H9 (cell line): ENCODE measurements at regions not wholly inside any gene's neighbourhood (a gene's known extent, or its start where the extent isn't known, plus 50 kb on each side); places are given as distances from the start of the nearest gene placed in this dataset.

Experiments
- DNase-seq: peaks from one replicate; pipeline ENCODE4 v3.0.0-alpha.2; 2017
- H2AFZ ChIP-seq: one replicate; pipeline ENCODE4 v1.6.1; 2013; ENCODE audit warnings: mild to moderate bottlenecking, low read length, control low read depth, moderate library complexity
- H2AK5ac ChIP-seq: 2 replicates; pipeline ENCODE4 v1.6.1; 2013; ENCODE audit warnings: low read length, control low read depth, mixed read lengths; ENCODE audit not compliant: insufficient read length
- H2BK120ac ChIP-seq: one replicate; pipeline ENCODE4 v1.6.1; 2013; ENCODE audit warnings: low read depth, mild to moderate bottlenecking, low read length, control low read depth, inconsistent platforms; ENCODE audit not compliant: poor library complexity, severe bottlenecking
- H2BK12ac ChIP-seq: 2 replicates; pipeline ENCODE4 v1.6.1; 2013; ENCODE audit warnings: low read length, control low read depth, mixed read lengths, low read depth; ENCODE audit not compliant: insufficient read length
- H2BK15ac ChIP-seq: 2 replicates; pipeline ENCODE4 v1.6.1; 2013; ENCODE audit warnings: low read depth, low read length, control low read depth
- H2BK20ac ChIP-seq: one replicate; pipeline ENCODE4 v1.6.1; 2013; ENCODE audit warnings: low read depth, mild to moderate bottlenecking, low read length, control low read depth, inconsistent platforms; ENCODE audit not compliant: poor library complexity, severe bottlenecking
- H2BK5ac ChIP-seq: 2 replicates; pipeline ENCODE4 v1.6.1; 2013; ENCODE audit warnings: low read length, control low read depth, mixed read lengths; ENCODE audit not compliant: insufficient read length
- H3K14ac ChIP-seq: 2 replicates; pipeline ENCODE4 v1.6.1; 2013; ENCODE audit warnings: low read length, control low read depth; ENCODE audit not compliant: insufficient read depth
- H3K18ac ChIP-seq: 2 replicates; pipeline ENCODE4 v1.6.1; 2013; ENCODE audit warnings: low read depth, mild to moderate bottlenecking, mixed read lengths, low read length, control low read depth; ENCODE audit not compliant: insufficient read length
- H3K23ac ChIP-seq: 2 replicates; pipeline ENCODE4 v1.6.1; 2013; ENCODE audit warnings: low read length, control low read depth, mixed read lengths, low read depth; ENCODE audit not compliant: insufficient read length
- H3K23me2 ChIP-seq: 2 replicates; pipeline ENCODE4 v1.6.1; 2013; ENCODE audit warnings: low read depth, mild to moderate bottlenecking, mixed read lengths, low read length, control low read depth; ENCODE audit not compliant: insufficient read length, poor library complexity, severe bottlenecking
- H3K27ac ChIP-seq: 2 replicates; pipeline ENCODE4 v1.5.1; 2013; ENCODE audit warnings: low read length, control low read depth, mixed read lengths, low read depth; ENCODE audit not compliant: insufficient read length
- H3K27me3 ChIP-seq: 2 replicates; pipeline ENCODE4 v1.6.1; 2013; ENCODE audit warnings: low read length, control low read depth, inconsistent platforms; ENCODE audit not compliant: insufficient read depth
- H3K4ac ChIP-seq: 2 replicates; pipeline ENCODE4 v1.6.1; 2013; ENCODE audit warnings: low read depth, mild to moderate bottlenecking, control low read depth, inconsistent platforms, low read length, moderate library complexity
- H3K4me1 ChIP-seq: 2 replicates; pipeline ENCODE4 v1.6.1; 2013; ENCODE audit warnings: low read length, control low read depth, inconsistent platforms; ENCODE audit not compliant: insufficient read depth
- H3K4me2 ChIP-seq: 2 replicates; pipeline ENCODE4 v1.6.1; 2013; ENCODE audit warnings: low read length, control low read depth, mixed read lengths; ENCODE audit not compliant: insufficient read length, insufficient read depth
- H3K56ac ChIP-seq: 2 replicates; pipeline ENCODE4 v1.6.1; 2013; ENCODE audit warnings: low read depth, mild to moderate bottlenecking, mixed read lengths, low read length, control low read depth; ENCODE audit not compliant: insufficient read length
- H3K79me1 ChIP-seq: 2 replicates; pipeline ENCODE4 v1.6.1; 2013; ENCODE audit warnings: low read depth, mild to moderate bottlenecking, moderate library complexity, low read length, control low read depth, inconsistent platforms; ENCODE audit not compliant: insufficient read depth, poor library complexity, severe bottlenecking
- H3K79me2 ChIP-seq: 2 replicates; pipeline ENCODE4 v1.6.1; 2013; ENCODE audit warnings: low read length, control low read depth, inconsistent platforms; ENCODE audit not compliant: insufficient read depth
- H3K9ac ChIP-seq: 2 replicates; pipeline ENCODE4 v1.6.1; 2013; ENCODE audit warnings: low read length, control low read depth, mixed read lengths; ENCODE audit not compliant: insufficient read length; ENCODE audit errors: extremely low read depth
- H3K9me3 ChIP-seq: one replicate; pipeline ENCODE4 v1.6.1; 2013; ENCODE audit warnings: low read depth, low read length, inconsistent platforms; ENCODE audit not compliant: control insufficient read depth
- H3T11ph ChIP-seq: one replicate; pipeline ENCODE4 v1.6.1; 2013; ENCODE audit warnings: mild to moderate bottlenecking, low read length, control low read depth, inconsistent platforms
- H4K20me1 ChIP-seq: one replicate; pipeline ENCODE4 v1.6.1; 2013; ENCODE audit not compliant: control insufficient read depth, insufficient read length, insufficient read depth
- H4K5ac ChIP-seq: 2 replicates; pipeline ENCODE4 v1.6.1; 2013; ENCODE audit warnings: low read depth, mild to moderate bottlenecking, mixed read lengths, low read length, control low read depth; ENCODE audit not compliant: insufficient read length
- H4K8ac ChIP-seq: replicated peaks from 2 replicates; pipeline ENCODE4 v1.6.1; 2013; ENCODE audit warnings: low read length, control low read depth, mixed read lengths, low read depth; ENCODE audit not compliant: insufficient read length
- H4K91ac ChIP-seq: 2 replicates; pipeline ENCODE4 v1.6.1; 2013; ENCODE audit warnings: low read depth, mild to moderate bottlenecking, moderate library complexity, mixed read lengths, low read length, control low read depth; ENCODE audit not compliant: insufficient read length
- H3K27ac Mint-ChIP-seq, 3 experiments: 2 replicates in 2 of 3; 3 replicates in 1 of 3; pipeline ENCODE4 v1.8.0; 2020 to 2021; ENCODE audit warnings: mixed read lengths in 3 of 3, mild to moderate bottlenecking in 1 of 3, moderate library complexity in 1 of 3
- H3K27me3 Mint-ChIP-seq: 2 replicates; pipeline ENCODE4 v1.8.0; 2021; ENCODE audit warnings: low read depth, mild to moderate bottlenecking, moderate library complexity, mixed read lengths
- H3K36me3 Mint-ChIP-seq, 3 experiments: 2 replicates in 2 of 3; 3 replicates in 1 of 3; pipeline ENCODE4 v1.8.0; 2020 to 2021; ENCODE audit warnings: low read depth in 3 of 3, mixed read lengths in 3 of 3; ENCODE audit not compliant: insufficient read depth in 1 of 3
- H3K4me1 Mint-ChIP-seq, 2 experiments: 2 replicates each; pipeline ENCODE4 v1.8.0; 2020; ENCODE audit warnings: mixed read lengths in 2 of 2
- H3K4me3 Mint-ChIP-seq, 2 experiments: 2 replicates in 1 of 2; 3 replicates in 1 of 2; pipeline ENCODE4 v1.8.0; 2020 to 2021; ENCODE audit warnings: mild to moderate bottlenecking in 2 of 2, mixed read lengths in 2 of 2, moderate library complexity in 1 of 2
- H3K9me3 Mint-ChIP-seq, 2 experiments: 2 replicates in 1 of 2; 3 replicates in 1 of 2; pipeline ENCODE4 v1.8.0; 2020; ENCODE audit warnings: mild to moderate bottlenecking in 2 of 2, mixed read lengths in 2 of 2, moderate library complexity in 1 of 2
- WGBS: extraction: QIAGEN DNeasy Blood & Tissue Kit; methylation state at CpG from one replicate; pipeline ENCODE4 v1.1.7; 2013; ENCODE audit warnings: missing lambda C conversion rate, low lambda C conversion rate, mixed read lengths; ENCODE audit not compliant: insufficient read length; ENCODE audit errors: extremely low coverage; 5-methylcytosine and 5-hydroxymethylcytosine counted together
- TF ChIP-seq, protein P1 (sequence below): fragments of 200-600 bp; sonication (generic); conservative IDR thresholded peaks from 3 replicates; pipeline ENCODE4 v1.8.0; 2021; ENCODE audit warnings: antibody characterized with exemption, mild to moderate bottlenecking

DNA sequence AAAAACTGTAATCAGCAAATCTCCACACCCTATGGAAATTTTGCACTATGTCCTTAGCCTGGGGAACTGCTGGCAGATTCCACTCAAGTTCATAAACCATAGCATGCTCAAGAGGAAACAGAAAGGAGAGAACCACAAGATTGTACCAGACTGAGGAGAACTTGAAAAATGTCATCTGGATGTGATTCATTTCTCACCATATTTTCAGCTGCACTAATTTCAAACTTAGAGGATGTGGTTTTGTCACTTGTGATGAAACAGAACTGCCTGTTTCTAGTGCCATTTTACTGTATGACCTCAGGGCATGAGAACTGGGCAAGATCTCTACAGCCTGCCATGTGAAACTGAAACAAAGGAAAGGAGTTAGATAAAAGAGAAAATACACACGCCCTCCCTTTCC is 1493.1 kb upstream of the FLRT2 start:
- H2BK15ac ChIP-seq, result no peak overlapping the region
- Mint-ChIP-seq H3K36me3 (no peaks in the 10 kb centered on the region), H3K4me3 (no peak overlapping the region), H3K9me3 (no peaks in the 10 kb centered on the region), H3K27ac (no peak overlapping the region), H3K4me1 (peaks cover 0 to 4% of the 10 kb centered on the region in 2 experiments; a peak in 1 of 4 replicates), H3K27me3 (no peaks in the 10 kb centered on the region)
- TF ChIP-seq, protein P1, sequence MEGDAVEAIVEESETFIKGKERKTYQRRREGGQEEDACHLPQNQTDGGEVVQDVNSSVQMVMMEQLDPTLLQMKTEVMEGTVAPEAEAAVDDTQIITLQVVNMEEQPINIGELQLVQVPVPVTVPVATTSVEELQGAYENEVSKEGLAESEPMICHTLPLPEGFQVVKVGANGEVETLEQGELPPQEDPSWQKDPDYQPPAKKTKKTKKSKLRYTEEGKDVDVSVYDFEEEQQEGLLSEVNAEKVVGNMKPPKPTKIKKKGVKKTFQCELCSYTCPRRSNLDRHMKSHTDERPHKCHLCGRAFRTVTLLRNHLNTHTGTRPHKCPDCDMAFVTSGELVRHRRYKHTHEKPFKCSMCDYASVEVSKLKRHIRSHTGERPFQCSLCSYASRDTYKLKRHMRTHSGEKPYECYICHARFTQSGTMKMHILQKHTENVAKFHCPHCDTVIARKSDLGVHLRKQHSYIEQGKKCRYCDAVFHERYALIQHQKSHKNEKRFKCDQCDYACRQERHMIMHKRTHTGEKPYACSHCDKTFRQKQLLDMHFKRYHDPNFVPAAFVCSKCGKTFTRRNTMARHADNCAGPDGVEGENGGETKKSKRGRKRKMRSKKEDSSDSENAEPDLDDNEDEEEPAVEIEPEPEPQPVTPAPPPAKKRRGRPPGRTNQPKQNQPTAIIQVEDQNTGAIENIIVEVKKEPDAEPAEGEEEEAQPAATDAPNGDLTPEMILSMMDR, result no peak
- no peaks in the 10 kb centered on the region for H4K20me1 ChIP-seq
- H3K27ac ChIP-seq, result no peak overlapping the region
- no peak overlapping the region for H3K18ac ChIP-seq
- no peak overlapping the region for H3K9ac ChIP-seq
- H3K9me3 ChIP-seq, result no peaks in the 10 kb centered on the region
- H4K5ac ChIP-seq, result no peak overlapping the region
- H2AK5ac ChIP-seq, result no peak overlapping the region
- no peak overlapping the region for H3K23ac ChIP-seq
- H2BK20ac ChIP-seq, result no peak overlapping the region
- H4K8ac ChIP-seq, result no peak overlapping the region
- H3K79me1 ChIP-seq, result no peaks in the 10 kb centered on the region
- no peaks in the 10 kb centered on the region for H3K23me2 ChIP-seq
- H4K91ac ChIP-seq, result no peak overlapping the region
- H3K14ac ChIP-seq, result no peak overlapping the region
- H3K27me3 ChIP-seq, result no peaks in the 10 kb centered on the region
- no peak overlapping the region for H3K4ac ChIP-seq
- no CpG with 5 or more reads among the region's 1 CpG for WGBS
- no peak for DNase-seq
- H2AFZ ChIP-seq, result no peak overlapping the region
- H3K79me2 ChIP-seq, result no peaks in the 10 kb centered on the region
- H3K56ac ChIP-seq, result no peak overlapping the region
- H3K4me2 ChIP-seq, result no peak overlapping the region
- no peak overlapping the region for H3T11ph ChIP-seq
- no peak overlapping the region for H2BK5ac ChIP-seq
- H3K4me1 ChIP-seq, result no peaks in the 10 kb centered on the region
- no peak overlapping the region for H2BK12ac ChIP-seq
- no peak overlapping the region for H2BK120ac ChIP-seq
